GM21526 (cell line): ENCODE measurements at regions not wholly inside any gene's neighbourhood (a gene's known extent, or its start where the extent isn't known, plus 50 kb on each side); places are given as distances from the start of the nearest gene placed in this dataset.

Experiments
- ATAC-seq: cut with Tn5 transposase; IDR thresholded peaks from one replicate; pipeline ENCODE4 v1.9.1; 2021; ENCODE audit warnings: moderate library complexity; ENCODE audit not compliant: unreplicated experiment, low FRiP score

DNA sequence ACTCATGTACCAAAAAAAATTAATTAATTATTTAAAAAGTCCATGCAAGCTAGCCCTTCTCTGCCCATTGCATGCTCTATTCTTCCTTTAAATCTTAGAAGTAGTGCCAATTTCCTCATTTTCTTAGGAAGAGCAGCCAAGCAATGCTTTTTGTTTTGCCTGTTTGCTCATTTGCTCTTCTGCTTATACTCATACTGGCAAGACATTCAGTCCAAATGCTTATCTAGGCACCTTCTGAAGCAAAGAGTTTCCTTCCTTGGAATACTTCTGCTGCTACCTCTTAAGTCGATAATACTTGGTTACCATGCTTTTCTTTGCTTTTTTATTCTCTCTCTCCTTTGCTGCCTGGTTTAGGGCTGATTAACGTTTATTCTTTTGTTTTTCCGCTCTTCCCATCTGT is 1318.3 kb downstream of the AACS start:
- no peak for ATAC-seq

DNA sequence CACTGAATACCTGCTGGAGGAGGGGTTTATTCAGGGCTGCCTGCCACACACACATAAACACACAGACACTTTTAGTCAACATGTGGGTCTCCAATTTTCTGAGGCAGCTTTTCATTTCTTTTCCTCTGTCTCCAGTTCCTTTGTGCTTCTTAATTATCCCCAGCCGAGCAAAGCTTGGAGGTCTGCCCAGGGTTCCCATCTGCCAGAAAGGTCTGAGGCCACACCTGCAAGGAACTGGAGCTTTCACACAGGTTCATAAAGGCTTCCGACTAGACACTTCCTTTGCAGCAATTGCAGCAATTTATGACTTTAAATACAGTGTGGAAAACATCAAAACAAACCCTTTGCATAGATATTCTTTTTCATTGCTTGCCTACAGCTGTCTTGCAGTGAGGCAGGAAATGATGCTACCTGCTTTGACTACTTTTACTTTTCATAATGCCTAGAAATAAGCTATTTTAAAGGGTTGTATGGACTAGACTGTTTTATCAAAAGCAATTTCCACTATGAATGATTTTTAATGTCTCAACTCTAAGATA is 1318.9 kb downstream of the AACS start:
- ATAC-seq = no peak

DNA sequence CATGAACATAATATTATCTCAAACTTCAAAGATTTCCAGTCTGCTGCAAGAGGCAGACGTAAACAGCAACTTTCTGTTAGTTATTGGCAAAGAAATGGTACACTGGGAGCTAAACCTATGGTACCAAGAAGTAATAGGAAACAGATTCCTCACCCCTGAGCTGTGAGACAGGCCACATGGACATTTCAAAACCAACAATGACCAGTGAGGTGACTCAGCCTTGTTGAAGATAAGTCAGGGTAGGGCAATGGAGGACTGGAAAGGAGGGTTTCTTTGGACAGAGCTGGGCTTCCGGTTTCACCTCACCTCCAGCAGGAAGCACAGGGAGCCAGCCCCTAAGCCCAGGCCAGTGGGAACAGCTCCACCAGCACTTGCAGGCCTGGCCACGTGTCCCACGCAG is 1320.5 kb downstream of the AACS start:
- ATAC-seq = no peak

DNA sequence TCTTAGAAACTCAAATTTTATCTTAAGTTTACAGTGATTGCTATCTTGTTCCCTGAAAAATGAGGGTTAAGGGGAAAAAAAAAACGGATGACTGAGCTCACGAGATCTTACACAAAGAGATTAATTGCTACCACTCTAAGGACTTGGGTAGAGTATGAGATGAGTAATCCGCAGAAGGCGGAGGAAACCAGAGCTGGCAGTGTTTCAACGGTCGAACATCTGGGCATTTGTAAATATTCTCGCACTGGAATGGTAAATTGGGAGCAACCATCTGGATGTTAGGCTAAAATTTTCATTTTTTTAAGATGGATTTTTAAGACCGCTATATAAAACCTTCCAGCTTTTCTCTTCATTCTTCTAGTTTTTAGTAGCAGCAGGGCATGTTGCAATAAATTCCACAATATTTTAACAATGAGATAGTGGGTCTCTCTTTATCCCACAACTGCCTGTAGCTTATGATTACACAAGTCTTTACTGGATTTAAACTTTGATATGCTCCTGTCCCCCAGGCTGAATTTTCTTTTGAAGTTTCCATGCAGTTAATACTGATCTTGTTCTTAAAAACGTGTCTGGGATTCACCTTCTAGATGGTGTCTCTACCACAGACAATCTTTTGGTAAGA is 1324.1 kb downstream of the AACS start:
- no peak for ATAC-seq

DNA sequence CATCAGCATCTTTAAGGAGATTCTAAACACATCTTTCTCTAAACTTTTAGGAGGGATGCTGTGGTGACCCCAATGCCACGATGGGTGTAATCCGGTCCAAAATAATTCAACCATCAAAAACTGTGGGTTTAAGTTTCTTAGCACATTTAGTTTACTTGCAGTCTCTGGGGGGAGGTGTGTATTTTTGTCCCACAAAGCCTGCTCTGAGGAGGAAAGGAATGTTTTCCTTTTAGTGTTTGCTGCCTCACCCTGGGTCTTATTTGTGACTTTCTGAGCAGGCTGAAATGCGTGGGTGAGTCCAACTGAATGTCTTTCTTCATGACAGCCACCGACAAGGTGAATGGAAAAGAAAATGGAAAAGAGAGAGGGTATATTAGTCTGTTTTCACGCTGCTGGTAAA is 1324.7 kb downstream of the AACS start:
- ATAC-seq = no peak

DNA sequence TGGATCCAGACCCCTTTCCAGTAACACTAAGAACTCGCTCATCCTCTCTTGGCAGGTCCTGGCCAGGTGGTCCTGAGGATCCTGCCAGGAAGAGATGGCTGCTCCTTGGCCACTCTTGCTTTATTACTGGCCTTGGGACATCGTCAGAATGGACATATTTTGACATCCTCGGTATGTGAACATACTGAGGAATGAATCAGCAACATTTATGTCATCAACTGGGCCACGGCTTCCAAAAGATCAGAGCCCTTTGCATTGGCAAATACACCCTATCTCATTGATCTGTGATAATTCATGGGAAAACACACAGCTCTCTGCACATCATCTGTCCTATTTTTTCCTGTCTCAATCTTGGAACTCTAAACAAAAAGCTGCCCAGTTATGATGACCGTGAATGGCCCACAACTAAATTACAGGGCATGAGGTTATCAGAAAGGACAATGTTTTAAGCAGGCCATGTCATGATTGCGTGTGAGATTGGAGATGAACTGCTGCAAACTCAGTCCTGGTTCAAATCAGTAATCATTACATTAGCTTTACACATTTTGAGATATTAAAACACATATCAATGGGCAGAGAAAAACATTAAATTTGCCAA is 1325.8 kb downstream of the AACS start:
- ATAC-seq = no peak

DNA sequence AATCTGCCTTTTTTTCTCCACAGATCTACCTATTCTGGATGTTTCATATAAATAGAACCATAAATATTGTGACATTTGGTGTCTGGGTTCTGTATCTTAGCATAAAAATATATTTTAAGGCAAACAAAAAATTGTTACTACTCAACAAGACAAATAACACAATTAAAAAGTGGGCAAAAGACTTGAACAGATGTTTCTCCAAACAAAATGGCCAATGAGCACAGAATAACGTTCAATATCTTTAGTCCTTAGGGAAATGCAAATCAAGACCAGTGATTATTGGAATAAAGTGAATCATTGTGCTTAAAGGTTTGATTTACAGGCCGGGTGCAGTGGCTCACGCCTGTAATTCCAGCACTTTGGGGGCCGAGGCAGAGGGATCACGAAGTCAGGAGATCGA is 1331.3 kb downstream of the AACS start:
- ATAC-seq = no peak

DNA sequence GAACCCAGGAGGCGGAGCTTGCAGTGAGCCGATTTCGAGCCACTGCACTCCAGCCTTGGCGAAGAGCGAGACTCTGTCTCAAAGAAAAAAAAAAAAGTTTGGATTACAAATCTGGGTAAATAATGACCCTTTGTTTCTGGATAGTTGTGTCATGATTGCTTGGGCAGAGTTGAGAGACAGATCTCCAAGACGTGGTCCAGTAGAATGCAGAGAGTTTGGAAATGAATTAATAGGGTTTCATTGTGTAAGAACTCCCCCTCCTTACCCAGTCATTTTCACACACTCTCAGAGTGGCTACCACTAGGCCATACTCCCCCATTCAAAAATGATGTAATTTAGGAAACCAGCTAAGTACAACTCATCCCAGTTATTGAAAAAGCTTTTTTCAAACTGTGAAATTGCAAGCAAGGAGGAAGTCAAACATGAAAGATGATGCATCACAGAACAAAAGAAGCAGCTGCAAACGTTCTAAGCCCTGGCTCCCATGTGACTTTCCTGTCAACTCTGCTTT is 1331.9 kb downstream of the AACS start:
- no peak for ATAC-seq

DNA sequence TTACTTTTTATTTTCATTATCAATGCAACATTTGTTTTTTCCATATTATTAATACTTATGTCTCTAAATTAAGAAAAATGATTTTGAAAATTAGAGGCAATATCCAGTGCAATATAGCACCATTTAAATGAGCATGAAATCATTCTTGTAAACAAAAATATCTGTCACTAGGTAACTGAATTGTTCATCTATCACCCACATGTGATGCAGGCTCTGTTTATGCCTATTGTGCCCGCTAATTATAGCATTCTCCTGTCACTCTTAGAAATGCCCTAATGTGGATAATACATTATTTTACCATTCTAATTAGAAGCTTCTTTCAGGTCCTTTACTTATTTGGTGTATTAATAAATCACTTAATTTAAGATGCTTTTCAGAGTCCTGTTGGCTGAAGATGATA is 1332.4 kb downstream of the AACS start:
- ATAC-seq = no peak

DNA sequence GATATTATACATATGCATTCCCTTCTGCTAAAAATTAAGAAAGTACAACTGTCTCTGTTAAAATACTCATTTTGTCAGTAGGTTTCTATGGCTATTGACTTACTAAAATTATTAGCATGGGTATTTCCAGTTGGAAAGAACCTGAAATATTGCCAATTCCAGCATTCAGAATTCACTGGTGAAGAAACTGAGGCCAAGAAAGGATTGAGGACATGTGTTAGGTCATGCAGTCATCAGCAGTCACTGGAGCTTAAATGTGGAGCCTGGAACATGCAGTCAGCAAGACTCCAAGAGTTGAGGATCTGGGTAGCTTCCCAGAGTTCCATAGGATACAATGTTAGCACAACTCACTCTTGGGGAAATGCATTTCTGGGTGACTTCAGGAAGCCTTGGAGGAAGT is 1335.6 kb downstream of the AACS start:
- ATAC-seq = no peak

DNA sequence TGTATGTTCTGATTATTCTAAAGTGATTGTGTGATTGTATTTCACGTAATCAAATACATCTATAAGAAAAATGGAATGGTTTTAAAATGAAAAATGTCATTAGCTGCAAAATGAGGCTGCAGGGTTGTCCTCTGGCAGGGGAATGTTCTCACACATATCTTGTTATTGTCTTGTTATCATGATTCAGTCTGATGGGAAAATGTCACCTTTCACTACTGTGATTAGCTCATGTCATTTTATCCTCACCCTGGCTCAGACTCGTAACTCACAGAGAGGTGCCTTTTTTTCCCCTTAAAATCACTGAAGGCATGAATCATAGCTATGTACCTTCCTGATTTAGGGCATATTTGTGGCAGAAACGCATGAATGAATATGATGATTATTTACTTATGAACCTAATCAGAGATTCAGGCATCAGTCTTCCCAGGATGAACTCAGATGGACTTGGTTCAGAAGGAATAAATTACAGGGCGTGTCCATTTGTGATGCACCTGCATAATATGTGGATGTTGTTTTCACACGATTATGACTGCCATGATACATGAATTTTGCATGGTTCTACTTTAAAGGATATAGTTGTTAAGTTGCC is 1339.2 kb downstream of the AACS start:
- ATAC-seq = no peak

DNA sequence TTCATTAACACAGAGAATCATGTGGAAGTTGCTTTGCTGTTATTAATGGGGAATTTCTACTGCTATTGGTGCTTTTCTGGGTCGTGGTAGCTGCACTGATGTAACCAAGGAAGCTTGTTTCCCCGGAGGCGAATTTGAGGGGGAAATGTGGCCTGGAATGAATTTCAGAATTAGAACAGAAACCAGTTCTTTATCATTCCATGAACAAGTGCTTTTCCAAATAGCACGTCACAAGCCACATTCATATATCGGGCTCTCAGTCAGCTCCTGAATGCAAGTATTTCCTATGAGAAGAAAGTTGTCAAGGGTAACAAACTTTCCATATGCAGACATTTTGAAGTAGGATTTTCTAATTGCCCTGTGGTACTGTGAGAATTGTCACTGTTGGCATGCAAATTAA is 1353.2 kb downstream of the AACS start:
- ATAC-seq = no peak

DNA sequence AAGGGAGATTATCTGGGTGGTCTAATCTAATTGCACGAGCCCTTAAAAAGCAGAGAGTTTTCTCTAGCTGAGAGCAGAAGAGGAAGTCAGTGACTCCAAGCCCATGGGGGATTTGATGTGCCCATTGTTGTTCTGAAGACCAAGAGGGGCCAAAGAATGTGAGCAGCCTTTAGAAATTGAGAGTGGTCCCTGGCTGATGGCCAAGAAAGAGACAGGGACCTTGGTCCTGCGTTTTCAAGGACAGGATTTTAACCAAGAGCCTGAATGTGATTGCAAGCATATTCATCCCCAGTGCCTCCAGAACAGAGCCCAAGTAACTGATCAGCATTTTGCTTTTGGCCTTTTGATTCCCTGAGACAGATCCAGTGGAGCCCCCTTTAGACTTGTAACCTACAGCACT is 1353.9 kb downstream of the AACS start:
- no peak for ATAC-seq

DNA sequence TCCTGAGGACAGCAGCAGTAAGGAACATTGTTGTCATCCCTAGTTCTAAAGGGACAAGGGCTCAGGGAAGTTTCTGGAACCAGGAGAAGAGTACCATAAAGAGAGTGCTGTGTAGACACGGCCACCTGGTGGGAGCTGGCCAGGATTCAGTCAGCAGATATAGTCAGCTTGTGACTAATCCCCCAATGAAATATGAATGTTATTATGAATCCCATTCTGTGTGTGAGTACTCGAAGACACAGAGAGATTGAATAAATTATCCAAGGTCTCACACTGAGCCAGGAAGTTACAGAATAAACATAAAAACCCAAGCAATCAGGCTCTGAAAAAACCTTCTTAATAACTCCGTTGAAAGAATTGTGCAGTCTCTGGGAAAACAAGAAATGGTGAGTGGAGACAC is 1359.5 kb downstream of the AACS start:
- no peak for ATAC-seq

DNA sequence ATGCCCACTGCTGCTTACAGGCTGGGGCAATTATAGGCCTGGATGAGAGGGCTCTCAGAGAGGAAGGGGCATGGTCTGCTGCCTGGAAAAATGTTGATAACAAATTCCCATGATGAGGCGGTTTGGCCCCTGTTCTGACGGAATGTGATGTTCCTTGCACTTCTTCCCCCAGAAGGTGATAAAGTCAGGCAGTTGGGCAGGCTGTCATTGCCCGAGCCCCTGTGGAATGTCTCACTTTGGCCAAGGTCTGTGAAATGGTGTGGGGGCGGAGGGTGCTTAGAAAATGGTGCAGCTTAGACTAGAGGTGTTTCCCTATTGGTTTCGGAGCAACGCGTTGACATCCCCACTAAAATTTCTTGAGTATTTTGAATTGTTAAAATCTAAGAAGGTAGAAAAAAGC is 1360.0 kb downstream of the AACS start:
- no peak for ATAC-seq

DNA sequence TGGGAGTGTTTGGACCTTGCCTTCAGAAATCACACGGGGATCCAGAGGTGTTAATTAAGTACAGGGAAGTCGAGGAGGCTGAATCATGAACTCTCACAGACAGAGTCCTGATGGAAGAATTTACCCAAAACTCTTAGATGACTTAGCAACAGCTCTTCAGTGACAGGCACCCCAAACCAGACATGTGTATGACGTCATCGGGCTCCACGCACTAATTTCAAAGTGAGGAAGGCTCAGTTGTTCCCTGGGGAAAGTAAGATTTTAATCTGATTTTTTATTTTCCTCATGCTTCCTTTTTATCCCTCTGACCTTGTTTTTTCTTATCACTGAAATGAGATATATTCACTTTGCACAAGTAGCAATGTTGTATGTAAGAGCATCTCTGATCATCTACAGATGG is 1363.5 kb downstream of the AACS start:
- ATAC-seq = no peak

DNA sequence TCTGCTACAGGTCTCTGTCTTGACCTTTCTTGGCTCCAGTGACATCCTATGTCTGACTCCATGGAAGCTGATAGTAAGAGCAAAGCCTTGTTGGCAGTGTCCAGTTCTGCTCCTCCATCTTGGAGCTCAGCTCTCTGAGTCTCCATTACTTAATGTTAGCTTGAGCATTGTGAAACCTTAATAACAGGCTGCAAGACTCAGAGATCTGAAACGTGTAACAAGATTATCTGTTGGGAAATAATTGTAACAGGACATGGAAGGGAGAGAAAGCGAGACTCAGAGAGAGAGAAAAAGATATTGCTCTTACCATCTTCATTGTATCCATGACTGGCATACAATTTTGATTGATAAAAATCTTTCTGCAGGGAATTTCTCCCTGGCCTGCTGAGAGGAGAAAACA is 1365.7 kb downstream of the AACS start:
- ATAC-seq = no peak

DNA sequence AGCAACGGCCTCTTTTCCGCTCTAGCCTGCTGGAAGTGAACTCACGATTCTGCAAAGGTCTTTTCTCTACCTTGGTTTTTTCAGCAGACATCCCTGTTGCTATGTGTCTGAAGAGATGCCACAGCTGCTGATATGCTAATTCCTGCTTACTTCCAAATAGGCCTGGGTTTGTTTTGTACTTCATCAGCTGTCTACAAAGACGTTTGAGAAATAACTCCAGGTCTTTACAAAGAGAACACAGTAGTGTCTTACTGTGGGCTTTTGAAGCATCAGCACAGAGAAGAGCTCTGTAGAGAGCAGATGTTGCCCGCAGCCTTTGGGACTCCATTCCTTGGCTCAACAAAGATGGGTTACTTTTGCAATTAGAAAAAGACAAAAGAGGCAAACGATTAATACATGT is 1366.5 kb downstream of the AACS start:
- no peak for ATAC-seq

DNA sequence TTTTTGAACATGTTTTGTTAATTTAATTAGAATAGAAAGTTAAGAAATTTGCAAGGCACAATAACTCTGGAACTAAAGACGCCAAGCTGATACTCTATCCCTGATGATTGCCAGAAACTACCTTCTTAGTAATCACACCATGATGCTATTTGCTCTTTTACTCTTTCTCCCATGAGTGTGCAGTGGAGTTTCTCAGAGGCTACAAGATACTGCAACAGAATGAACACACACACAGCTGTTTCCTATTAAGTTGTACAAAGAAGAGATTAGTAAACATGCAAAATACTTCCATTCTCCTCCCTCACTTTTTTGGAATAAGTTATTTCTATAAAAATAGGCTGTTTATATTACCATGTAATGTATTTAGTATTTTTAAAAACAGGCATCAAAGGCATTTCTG is 1367.5 kb downstream of the AACS start:
- no peak for ATAC-seq

DNA sequence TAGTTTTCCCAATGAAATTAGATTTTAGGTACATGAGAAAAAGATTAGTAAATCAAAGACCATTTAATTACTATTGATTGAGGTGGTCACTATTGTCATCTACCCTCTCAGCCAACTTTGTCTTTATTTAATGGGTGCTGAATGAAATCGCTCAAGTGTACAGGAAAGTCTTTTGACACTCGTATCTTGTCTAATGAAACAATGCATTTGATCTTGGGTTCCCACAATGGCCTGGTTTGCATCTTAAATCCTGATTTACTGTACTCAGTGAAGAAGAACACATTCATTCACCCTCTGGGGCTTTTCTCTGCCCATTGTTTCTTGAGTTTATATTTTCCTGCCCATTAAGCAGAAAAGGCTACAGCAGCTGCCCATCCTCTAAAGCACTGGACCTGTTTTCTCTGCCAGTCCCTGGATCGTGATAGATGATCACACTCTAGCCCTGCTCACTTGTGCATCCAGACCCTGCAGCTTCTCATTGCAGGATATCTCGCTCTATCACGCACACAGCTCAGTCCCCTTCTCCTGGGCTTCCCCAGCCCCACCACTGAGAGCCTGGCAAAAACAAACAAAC is 1369.3 kb downstream of the AACS start:
- no peak for ATAC-seq

DNA sequence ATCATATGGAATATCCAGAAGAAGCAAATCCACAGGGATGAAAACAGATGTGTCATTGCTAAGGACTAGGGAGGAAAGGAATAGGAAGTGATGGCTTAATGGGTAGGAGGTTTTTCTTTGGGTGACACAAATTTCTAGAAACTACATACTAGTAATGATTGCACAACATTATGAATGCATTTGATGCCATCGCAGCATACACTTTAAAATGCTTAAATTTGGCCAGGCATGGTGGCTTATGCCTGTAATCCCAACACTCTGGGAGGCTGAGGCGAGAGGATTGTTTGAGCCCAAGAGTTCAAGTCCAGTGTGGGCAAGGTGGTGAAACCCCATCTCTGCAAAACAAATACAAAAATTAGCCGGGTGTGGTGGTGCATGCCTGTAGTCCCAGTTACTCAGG is 1370.8 kb downstream of the AACS start:
- no peak for ATAC-seq

DNA sequence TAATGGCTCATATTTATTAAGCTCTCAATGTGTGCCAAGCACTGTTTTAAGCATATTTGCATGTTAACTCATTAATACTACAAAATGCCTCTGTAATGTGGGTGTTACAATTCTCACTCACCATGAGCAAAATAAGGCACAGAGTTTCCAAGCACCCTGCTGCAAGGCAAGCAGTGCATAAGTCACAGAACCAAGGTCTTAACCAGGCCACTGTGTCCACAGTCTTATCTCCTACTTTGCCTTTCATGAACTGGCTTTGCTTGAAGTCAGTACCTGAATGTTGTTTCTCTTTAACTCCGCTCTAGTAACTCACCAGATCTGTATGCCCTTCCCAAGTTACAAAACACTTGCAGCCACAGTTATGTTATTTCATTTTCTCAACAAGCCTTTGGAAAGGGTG is 1372.7 kb downstream of the AACS start:
- ATAC-seq = no peak
